ENCODE measurements at regions not wholly inside any gene's neighbourhood (a gene's known extent, or its start where the extent isn't known, plus 50 kb on each side); places are given as distances from the start of the nearest gene placed in this dataset.

- Mint-ChIP-seq H3K27ac (no peak overlapping the region), H3K27me3 (ENCODE audit: low read depth) (no peaks in the 10 kb centered on the region), H3K9me3 (no peaks in the 10 kb centered on the region), H3K36me3 (ENCODE audit: insufficient read depth in 1 of 3, low read depth in 3 of 3) (peaks cover 0 to 7% (median 0%) of the 10 kb centered on the region in 3 experiments; a peak in 1 of 7 replicates), H3K4me3 (no peak overlapping the region), H3K4me1 (peaks cover 3 to 7% of the 10 kb centered on the region in 2 experiments; a peak in 2 of 4 replicates)
- Histone ChIP-seq H2BK15ac (ENCODE audit: low read depth, low read length) (no peak overlapping the region), H4K8ac (replicated peaks; ENCODE audit: insufficient read length, low read depth, low read length) (no peak overlapping the region), H3K79me1 (ENCODE audit: insufficient read depth, low read depth, low read length, poor library complexity, severe bottlenecking) (no peaks in the 10 kb centered on the region), H2BK12ac (ENCODE audit: insufficient read length, low read depth, low read length) (no peak overlapping the region), H3T11ph (ENCODE audit: low read length) (no peak overlapping the region), H2AK5ac (ENCODE audit: insufficient read length, low read length) (no peak overlapping the region), H4K20me1 (ENCODE audit: control insufficient read depth, insufficient read depth, insufficient read length) (no peaks in the 10 kb centered on the region), H2BK5ac (ENCODE audit: insufficient read length, low read length) (no peak overlapping the region), H2BK20ac (ENCODE audit: low read depth, low read length, poor library complexity, severe bottlenecking) (no peak overlapping the region), H3K23ac (ENCODE audit: insufficient read length, low read depth, low read length) (no peak overlapping the region), H3K14ac (ENCODE audit: insufficient read depth, low read length) (no peak overlapping the region), H2AFZ (ENCODE audit: low read length) (no peak overlapping the region), H3K56ac (ENCODE audit: insufficient read length, low read depth, low read length) (no peak overlapping the region), H2BK120ac (ENCODE audit: low read depth, low read length, poor library complexity, severe bottlenecking) (no peak overlapping the region), H3K9me3 (ENCODE audit: control insufficient read depth, low read depth, low read length) (no peaks in the 10 kb centered on the region), H3K4ac (ENCODE audit: low read depth, low read length) (no peak overlapping the region), H3K4me1 (ENCODE audit: insufficient read depth, low read length) (no peaks in the 10 kb centered on the region; the same call in 1 of the 2 replicates), H4K5ac (ENCODE audit: insufficient read length, low read depth, low read length) (no peak overlapping the region), H3K9ac (ENCODE audit: extremely low read depth, insufficient read length, low read length) (no peak overlapping the region), H3K79me2 (ENCODE audit: insufficient read depth, low read length) (no peaks in the 10 kb centered on the region), H3K27me3 (ENCODE audit: insufficient read depth, low read length) (no peaks in the 10 kb centered on the region), H3K23me2 (ENCODE audit: insufficient read length, low read depth, low read length, poor library complexity, severe bottlenecking) (no peaks in the 10 kb centered on the region), H3K18ac (ENCODE audit: insufficient read length, low read depth, low read length) (no peak overlapping the region), H4K91ac (ENCODE audit: insufficient read length, low read depth, low read length) (no peak overlapping the region), H3K4me2 (ENCODE audit: insufficient read depth, insufficient read length, low read length) (no peak overlapping the region), H3K27ac (ENCODE audit: insufficient read length, low read depth, low read length) (no peak overlapping the region)
- no peak for DNase-seq
- TF ChIP-seq, protein P1, sequence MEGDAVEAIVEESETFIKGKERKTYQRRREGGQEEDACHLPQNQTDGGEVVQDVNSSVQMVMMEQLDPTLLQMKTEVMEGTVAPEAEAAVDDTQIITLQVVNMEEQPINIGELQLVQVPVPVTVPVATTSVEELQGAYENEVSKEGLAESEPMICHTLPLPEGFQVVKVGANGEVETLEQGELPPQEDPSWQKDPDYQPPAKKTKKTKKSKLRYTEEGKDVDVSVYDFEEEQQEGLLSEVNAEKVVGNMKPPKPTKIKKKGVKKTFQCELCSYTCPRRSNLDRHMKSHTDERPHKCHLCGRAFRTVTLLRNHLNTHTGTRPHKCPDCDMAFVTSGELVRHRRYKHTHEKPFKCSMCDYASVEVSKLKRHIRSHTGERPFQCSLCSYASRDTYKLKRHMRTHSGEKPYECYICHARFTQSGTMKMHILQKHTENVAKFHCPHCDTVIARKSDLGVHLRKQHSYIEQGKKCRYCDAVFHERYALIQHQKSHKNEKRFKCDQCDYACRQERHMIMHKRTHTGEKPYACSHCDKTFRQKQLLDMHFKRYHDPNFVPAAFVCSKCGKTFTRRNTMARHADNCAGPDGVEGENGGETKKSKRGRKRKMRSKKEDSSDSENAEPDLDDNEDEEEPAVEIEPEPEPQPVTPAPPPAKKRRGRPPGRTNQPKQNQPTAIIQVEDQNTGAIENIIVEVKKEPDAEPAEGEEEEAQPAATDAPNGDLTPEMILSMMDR (conservative IDR thresholded peaks at IDR 0.05), result no peak
- no CpG with 5 or more reads among the region's 7 CpGs for WGBS (ENCODE audit: extremely low coverage, insufficient read length, low lambda C conversion rate)
Measured at GRCh38 chr16:63385714-63386432, 1349.6 kb upstream of the CDH8 start.

All from H9 (cell line).